SK-N-MC (cell line): ENCODE measurements at regions not wholly inside any gene's neighbourhood (a gene's known extent, or its start where the extent isn't known, plus 50 kb on each side); places are given as distances from the start of the nearest gene placed in this dataset.

ENCODE experiments used
- DNase-seq: peaks from one replicate; pipeline ENCODE4 v3.0.0-alpha.2; 2011; ENCODE audit warnings: low read depth, low spot score
- H3K27ac ChIP-seq: fragments of 200-600 bp; sonication (generic); 2 replicates; pipeline ENCODE4 v1.5.1; 2016; ENCODE audit warnings: mixed run types
- H3K36me3 ChIP-seq: fragments of 200-600 bp; sonication (generic); 2 replicates; pipeline ENCODE4 v1.6.1; 2017; ENCODE audit warnings: antibody characterized with exemption, low read length, mixed read lengths; ENCODE audit not compliant: insufficient read depth
- H3K4me3 ChIP-seq: fragments of 200-600 bp; sonication (generic); 2 replicates; pipeline ENCODE4 v1.5.1; 2016
- H3K9ac ChIP-seq: fragments of 200-600 bp; sonication (generic); 2 replicates; pipeline ENCODE4 v1.8.0; 2017; ENCODE audit warnings: mixed run types, mixed read lengths; ENCODE audit not compliant: insufficient read length
- H3K9me3 ChIP-seq: fragments of 200-600 bp; sonication (generic); 2 replicates; pipeline ENCODE4 v1.6.1; 2017; ENCODE audit warnings: low read depth, mild to moderate bottlenecking, antibody characterized with exemption, low read length, moderate library complexity, mixed read lengths
- EZH2 ChIP-seq: fragments of 200-600 bp; sonication (generic); IDR thresholded peaks from one replicate; pipeline ENCODE4 v1.6.1; 2017; ENCODE audit warnings: antibody characterized with exemption
- FOXP2 ChIP-seq: optimal IDR thresholded peaks from 2 replicates; pipeline ENCODE3; 2011; ENCODE audit warnings: mild to moderate bottlenecking, moderate library complexity; ENCODE audit not compliant: insufficient read depth; ENCODE audit errors: extremely low read length, control extremely low read depth
- POLR2AphosphoS5 ChIP-seq: IDR thresholded peaks from 2 replicates; pipeline ENCODE4 v1.6.1; 2012; ENCODE audit warnings: mild to moderate bottlenecking, low read depth, low read length, borderline replicate concordance

DNA sequence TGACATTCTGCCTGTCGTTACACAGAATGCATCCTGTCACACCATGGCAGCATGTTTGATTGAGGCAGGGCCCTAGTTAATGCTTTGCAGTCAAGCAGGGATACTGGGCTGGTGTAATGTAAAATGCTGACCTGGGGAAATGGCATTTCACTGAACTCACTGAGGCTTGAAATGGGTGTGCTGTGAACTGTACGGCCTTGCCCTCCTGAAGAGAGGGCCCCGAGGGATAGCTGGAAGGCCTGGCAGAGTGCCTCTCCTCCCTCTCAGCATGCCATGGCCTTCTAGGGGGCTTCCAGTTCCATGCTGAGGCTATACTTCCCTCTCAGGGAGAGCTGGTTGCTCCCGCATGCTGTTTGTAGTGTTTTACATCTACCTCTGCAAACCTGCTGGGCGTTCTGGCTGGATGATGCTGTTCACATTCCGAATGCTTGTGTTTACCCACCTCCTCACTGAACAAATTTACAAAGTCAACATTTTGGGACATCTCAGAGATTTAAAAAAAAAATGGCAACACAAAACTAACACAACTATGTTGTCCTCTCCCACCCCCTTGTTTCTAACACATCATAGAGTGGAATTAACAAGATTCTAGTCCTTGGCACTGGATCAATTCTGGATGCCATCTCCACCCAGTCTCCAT, 416.7 kb upstream of the CADM1 start:
- Histone ChIP-seq H3K9me3 (no peaks in the 10 kb centered on the region), H3K36me3 (no peaks in the 10 kb centered on the region), H3K9ac (no peak overlapping the region), H3K27ac (no peak overlapping the region), H3K4me3 (no peak overlapping the region)
- TF ChIP-seq EZH2 = no peak
- TF ChIP-seq POLR2AphosphoS5 = no peak
- TF ChIP-seq FOXP2 = no peak
- DNase-seq = no peak

DNA sequence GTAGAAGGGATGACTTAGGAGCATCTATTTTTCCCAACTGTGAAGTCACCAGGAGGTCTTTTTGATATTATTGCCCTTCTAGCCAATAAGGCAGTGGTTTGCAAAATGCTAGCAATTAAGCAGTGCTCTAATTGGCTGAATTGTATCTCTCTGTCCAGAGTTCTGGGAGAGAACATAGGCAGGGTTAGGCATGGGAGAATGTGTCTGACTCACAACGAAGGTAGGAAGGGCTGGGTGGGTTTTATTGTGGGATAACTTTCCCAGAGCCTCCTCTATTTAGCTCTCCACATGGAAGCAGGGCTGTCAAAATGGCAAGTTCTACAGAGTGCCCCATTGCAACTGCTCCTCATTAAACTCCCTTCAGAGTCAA, 415.9 kb upstream of the CADM1 start:
- no peak overlapping the region for H3K4me3 ChIP-seq
- H3K9ac ChIP-seq = no peak overlapping the region
- no peak overlapping the region for H3K27ac ChIP-seq
- TF ChIP-seq POLR2AphosphoS5 (no peak), EZH2 (no peak), FOXP2 (no peak)
- DNase-seq = no peak
- no peaks in the 10 kb centered on the region for H3K9me3 ChIP-seq
- H3K36me3 ChIP-seq = no peaks in the 10 kb centered on the region

DNA sequence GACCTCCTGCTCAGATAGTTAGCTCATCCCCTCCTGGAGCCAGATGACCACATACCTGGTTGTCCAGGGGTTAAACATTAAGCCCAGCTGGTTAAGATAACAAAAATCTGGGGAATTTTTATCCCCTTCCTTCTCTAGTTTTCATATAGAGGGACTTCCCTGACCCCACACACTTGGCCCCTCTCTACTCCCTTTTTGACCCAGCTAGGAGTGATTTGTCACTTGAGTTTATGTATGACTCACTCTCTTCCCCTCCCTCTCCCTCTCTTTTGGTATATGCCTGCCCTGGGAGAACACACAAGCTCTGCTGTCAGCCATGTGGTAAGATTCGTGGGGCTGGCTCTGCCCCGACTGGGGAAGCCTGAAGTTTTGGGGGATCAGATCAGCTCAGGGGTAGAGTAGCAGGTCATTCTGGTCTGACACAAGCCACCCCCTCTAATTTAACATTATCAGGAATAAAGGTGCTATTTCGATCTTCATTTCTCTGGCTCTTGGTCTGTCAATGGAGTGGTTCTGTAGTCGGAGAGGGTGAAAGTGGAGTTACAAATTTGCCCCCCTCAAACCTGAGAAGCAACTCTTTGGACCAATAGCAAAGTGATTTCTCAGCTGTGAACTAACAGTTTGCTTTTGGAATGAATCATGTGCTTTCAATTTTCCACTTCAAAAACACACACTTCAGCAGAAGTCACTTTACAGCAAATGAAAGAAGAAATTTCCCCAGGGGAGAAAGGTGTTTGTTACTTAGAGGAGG, 415.3 kb upstream of the CADM1 start:
- no peak overlapping the region for H3K27ac ChIP-seq
- H3K4me3 ChIP-seq = no peak overlapping the region
- DNase-seq = no peak
- no peaks in the 10 kb centered on the region for H3K9me3 ChIP-seq
- H3K36me3 ChIP-seq = no peaks in the 10 kb centered on the region
- TF ChIP-seq EZH2 (no peak), FOXP2 (no peak), POLR2AphosphoS5 (no peak)
- no peak overlapping the region for H3K9ac ChIP-seq

DNA sequence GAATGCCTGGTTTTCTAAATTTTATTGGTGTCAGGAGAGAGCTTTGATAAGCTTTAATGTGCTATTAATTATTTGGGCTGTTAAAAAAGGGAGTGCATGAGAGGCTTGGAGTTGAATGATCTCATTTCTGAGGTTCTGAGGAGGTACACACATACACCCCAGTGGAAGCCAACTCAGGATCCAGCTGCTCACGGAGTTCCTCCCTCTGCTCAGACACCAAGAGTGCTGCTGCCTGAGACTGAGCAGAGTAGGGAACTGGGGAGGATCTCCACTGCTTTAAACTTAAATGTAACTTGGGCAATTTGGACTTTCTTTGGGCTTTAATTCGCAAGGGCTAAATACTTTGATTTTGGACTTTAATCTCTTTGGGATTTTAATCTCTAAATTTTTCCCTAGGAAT, 414.4 kb upstream of the CADM1 start:
- TF ChIP-seq POLR2AphosphoS5 (no peak), FOXP2 (no peak), EZH2 (no peak)
- DNase-seq = no peak
- H3K27ac ChIP-seq = no peak overlapping the region
- no peak overlapping the region for H3K4me3 ChIP-seq
- H3K36me3 ChIP-seq = no peaks in the 10 kb centered on the region
- no peak overlapping the region for H3K9ac ChIP-seq
- H3K9me3 ChIP-seq = no peaks in the 10 kb centered on the region

DNA sequence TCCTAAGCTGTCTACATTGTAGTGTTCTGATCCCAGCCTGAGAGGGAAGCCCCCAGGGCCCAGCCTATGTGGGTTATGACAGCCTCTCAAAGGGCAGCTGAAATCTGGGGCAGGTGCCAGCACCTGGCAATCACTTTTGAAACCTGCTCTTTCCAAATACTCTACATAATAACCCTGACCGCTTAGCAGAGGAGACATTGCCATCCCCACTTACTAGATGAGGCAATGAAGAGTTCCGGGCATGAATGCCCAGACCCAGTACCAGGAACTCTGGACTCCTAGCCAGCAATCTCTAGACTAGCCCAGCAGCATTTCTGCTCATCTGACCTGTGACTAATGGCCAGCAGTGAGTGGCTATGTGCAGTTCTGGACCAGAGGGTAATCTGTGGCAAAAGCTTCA, 412.4 kb upstream of the CADM1 start:
- Histone ChIP-seq H3K9ac (no peak overlapping the region), H3K4me3 (no peak overlapping the region), H3K27ac (no peak overlapping the region), H3K9me3 (no peaks in the 10 kb centered on the region), H3K36me3 (no peaks in the 10 kb centered on the region)
- no peak for DNase-seq
- TF ChIP-seq FOXP2 (no peak), EZH2 (no peak), POLR2AphosphoS5 (no peak)

DNA sequence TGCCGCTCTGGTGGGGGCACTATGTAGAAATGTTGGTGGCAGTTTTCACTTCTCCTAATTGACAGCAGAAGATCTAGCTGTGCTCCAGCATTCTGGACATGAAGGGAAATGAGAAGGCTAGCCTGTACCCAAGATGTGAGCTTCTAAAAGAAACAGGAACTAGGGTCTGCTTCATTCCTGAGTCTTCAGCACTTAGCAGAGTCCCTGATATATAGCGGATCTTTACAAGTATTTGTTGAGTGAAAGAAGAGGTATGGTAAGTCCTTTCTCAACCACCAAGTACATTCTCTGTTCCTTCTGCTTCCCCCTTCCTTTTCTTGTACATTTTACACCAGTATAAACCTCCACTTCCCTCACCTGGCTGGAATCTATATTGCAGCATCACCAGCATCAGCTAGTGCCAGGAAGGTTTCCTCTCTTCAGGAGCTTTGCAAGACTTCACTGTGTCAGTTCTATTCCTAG, 408.3 kb upstream of the CADM1 start:
- Histone ChIP-seq H3K27ac (no peak overlapping the region), H3K36me3 (no peaks in the 10 kb centered on the region), H3K9me3 (no peaks in the 10 kb centered on the region), H3K4me3 (no peak overlapping the region), H3K9ac (no peak overlapping the region)
- TF ChIP-seq FOXP2 (no peak), POLR2AphosphoS5 (no peak), EZH2 (no peak)
- no peak for DNase-seq

DNA sequence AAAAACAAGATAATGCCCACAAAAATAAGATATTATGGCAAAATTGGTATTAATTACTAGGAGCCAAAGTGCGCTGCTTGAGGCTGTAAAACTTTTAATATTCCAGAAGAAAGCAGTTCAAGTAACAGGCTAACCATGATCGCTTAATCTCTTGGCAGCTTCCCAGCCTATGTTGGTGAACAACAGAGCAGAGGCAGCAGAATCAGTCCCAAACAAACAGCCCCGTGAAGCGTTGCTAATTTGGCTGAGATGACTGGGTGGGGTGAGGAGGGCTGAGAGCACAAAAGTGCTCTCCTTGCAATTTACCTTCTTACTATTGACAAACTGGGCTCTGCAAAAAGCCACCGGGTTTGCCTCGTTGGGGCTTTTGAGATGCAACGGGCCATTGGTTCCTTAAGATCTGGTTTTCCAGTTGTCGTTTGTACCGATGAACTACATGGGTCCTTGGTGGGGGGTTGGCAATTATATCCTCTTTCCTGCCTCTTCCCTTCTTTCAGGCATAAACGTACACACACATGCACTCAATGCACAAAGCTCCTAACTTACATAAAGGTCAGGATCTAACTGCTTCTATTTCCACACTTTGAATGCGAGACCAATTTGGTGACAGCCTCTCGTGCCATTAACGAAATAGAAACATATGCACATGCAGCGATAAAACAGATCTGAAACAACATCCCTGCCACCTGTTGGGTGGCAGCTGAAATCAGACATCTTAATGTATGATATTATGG, 407.6 kb upstream of the CADM1 start:
- H3K9me3 ChIP-seq = no peaks in the 10 kb centered on the region
- DNase-seq = no peak
- H3K4me3 ChIP-seq = no peak overlapping the region
- no peak for TF ChIP-seq EZH2
- TF ChIP-seq POLR2AphosphoS5 = no peak
- no peak for TF ChIP-seq FOXP2
- no peak overlapping the region for H3K9ac ChIP-seq
- H3K36me3 ChIP-seq = no peaks in the 10 kb centered on the region
- no peak overlapping the region for H3K27ac ChIP-seq

DNA sequence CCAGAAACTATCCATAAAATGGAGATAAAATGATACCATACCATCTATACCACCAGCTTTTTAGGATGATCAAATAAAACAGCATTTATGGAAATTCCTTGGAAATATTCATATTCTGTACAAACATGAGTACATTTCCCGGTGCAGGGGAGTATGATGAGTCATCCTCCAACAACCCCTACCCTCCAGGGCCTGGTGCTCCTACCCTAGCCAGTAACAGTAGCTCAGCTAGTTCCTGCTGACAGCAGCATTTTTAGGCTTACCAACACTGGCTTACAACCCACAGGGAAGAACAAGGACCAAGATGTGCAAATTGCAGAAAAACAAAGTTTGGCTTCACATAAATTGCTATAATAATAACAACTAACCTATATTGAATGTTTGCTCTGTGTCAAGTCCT, 406.2 kb upstream of the CADM1 start:
- Histone ChIP-seq H3K9me3 (no peaks in the 10 kb centered on the region), H3K36me3 (no peaks in the 10 kb centered on the region), H3K9ac (no peak overlapping the region), H3K27ac (no peak overlapping the region), H3K4me3 (no peak overlapping the region)
- TF ChIP-seq FOXP2 = no peak
- no peak for TF ChIP-seq EZH2
- TF ChIP-seq POLR2AphosphoS5 = no peak
- DNase-seq = no peak

DNA sequence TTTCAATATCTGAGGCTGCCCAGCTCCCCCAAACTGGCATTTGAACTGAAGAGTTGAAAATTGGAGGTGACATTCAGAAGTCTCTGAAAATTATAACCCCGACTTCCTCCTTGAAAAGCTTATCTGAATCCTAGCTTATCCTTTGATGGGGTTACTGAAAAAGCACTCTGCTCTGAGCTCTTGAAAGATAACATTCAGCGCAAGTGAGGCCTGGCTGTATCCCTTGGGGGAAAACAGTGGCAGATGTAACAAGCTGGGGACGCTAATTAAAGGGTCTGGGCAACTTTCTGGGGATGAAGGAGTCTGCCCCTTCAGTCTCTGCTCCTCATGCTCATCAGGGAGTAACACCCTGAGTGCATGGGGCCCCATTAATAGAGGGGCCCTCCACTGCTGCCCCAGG, 402.0 kb upstream of the CADM1 start:
- TF ChIP-seq EZH2 (no peak), FOXP2 (no peak), POLR2AphosphoS5 (no peak)
- no peak for DNase-seq
- Histone ChIP-seq H3K9me3 (no peaks in the 10 kb centered on the region), H3K9ac (no peak overlapping the region), H3K4me3 (no peak overlapping the region), H3K36me3 (no peaks in the 10 kb centered on the region), H3K27ac (no peak overlapping the region)
